SK-N-MC (cell line): ENCODE measurements at regions not wholly inside any gene's neighbourhood (a gene's known extent, or its start where the extent isn't known, plus 50 kb on each side); places are given as distances from the start of the nearest gene placed in this dataset.

Source experiments
- EZH2 ChIP-seq: fragments of 200-600 bp; sonication (generic); IDR thresholded peaks from one replicate; pipeline ENCODE4 v1.6.1; 2017; ENCODE audit warnings: antibody characterized with exemption
- POLR2AphosphoS5 ChIP-seq: IDR thresholded peaks from 2 replicates; pipeline ENCODE4 v1.6.1; 2012; ENCODE audit warnings: mild to moderate bottlenecking, low read depth, low read length, borderline replicate concordance

GRCh38 chr14:44795725-44796124, 166.0 kb downstream of the KLHL28 start:
- TF ChIP-seq EZH2: no peak
- TF ChIP-seq POLR2AphosphoS5: no peak
